GM19240 (cell line): ENCODE measurements at regions not wholly inside any gene's neighbourhood (a gene's known extent, or its start where the extent isn't known, plus 50 kb on each side); places are given as distances from the start of the nearest gene placed in this dataset.

Experiments
- DNase-seq: peaks from one replicate; pipeline ENCODE4 v3.0.0; 2011; ENCODE audit warnings: low spot score; ENCODE audit not compliant: insufficient read length

- no peak for DNase-seq
Observed at GRCh38 chr7:7048213-7048612, 134.1 kb upstream of the C1GALT1 start.

DNA sequence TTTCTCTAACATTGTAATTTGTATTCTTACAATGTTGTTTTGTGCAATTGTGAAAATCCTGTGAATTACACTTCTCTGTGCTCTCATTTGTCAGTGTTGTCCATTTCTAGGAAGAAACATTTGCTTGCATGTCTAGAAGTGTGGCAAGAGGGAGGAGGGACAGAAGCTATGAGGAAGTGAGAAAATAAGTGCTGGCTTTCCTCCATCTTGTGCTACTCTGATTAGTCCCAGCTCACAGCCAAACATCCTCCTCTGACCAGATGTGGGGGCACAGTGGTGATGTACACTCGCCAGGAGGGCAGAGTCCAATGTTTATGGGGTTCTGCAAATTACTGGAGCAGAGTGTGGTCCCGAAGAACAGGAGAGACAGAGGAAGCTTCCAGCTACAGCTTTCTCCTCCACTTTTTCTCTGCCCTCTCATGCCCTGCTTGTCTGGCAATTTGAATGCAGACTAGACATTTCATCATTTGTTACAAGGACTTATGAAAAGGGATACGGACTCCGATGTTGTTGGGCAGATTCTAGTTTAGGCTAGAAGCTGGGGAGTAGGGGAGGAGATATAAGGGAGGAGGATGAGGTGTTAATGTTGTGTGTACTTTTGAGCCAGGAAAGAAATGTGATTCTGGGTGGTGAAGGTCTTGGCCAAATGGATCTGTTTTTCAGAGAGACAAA is 131.0 kb upstream of the C1GALT1 start:
- no peak for DNase-seq

DNA sequence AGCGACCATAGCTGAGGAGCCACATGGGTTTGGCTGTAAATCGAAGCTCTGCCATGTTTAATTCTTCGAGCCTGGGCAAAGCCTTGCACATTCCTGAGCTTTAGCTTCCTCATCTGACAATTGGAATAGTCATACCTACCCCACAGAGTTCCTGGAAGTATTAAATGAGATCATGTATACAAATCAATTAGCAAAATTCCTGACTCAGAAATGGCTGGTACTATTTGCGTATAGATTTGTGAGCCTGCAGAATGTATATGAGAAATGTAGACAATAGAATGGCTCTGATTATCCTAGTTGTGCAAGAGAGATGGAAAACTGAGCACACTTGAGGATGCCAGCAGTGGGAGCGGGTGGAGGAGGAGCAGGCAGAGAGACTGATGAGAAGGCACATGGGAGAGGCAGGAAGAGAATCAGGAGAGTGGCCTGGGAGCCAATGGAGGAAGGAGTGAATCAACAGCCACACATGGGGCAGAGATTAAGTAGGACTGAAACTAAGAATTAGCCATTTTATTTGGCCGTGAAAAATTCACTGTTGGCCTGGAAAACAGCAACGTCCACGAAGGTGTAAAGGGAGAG is 128.0 kb upstream of the C1GALT1 start:
- no peak for DNase-seq

- DNase-seq: no peak
Observed at GRCh38 chr7:7060828-7061599, 121.3 kb upstream of the C1GALT1 start.

DNA sequence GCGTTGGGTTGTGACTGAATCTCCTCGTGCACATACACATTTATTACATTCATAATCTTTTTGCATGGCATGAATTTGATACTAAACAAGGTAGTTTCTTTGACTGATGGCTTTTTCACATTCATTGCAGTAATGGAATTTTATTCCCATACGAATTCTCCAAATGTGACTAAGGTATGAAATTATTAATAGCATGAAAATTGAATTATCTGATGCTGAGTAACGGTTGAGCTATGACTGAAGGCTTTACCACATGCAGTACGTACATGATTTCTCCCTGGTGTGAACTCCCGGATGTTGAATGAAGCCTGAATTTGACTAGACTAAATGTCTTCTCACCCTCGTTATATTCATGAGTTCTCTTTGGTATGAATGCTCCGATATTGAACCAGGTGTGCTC is 104.4 kb upstream of the C1GALT1 start:
- no peak for DNase-seq

DNA sequence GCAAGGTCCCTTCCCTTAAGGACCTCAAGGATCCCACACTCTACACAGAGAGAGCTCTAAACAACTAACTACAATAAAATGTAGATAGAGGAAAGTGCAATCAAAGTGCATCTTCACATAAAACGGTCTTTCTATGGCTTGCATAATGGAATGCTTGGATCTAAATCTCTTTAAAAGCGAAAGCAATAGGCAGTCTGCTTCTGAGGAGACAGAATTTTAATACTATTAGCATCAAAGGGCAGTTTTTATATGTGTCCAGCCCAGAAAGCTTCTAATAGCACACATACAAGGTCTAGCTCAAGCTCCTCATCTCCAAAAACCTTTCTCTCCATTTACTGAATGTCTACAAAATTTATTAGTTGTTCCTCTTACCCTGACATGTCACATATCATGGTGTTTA is 101.5 kb upstream of the C1GALT1 start:
- no peak for DNase-seq

DNA sequence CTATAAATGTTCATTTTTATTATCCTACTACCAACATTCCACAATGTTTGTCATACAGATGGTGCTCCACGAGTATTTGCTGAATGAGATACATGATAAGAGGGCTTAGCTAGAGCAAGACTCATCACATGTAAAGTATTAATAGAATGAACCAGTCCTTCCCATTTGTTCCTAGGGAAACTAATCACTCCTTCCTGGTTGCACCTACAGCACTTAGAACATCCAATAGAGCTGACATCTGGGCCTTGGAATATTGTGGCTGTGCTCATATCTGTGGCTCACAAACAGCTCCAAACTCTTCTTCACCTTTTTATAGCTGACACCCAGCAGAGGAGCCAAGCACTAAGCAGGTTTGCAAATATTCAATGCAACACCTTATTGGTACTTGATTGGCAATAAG is 91.9 kb upstream of the C1GALT1 start:
- no peak for DNase-seq

DNA sequence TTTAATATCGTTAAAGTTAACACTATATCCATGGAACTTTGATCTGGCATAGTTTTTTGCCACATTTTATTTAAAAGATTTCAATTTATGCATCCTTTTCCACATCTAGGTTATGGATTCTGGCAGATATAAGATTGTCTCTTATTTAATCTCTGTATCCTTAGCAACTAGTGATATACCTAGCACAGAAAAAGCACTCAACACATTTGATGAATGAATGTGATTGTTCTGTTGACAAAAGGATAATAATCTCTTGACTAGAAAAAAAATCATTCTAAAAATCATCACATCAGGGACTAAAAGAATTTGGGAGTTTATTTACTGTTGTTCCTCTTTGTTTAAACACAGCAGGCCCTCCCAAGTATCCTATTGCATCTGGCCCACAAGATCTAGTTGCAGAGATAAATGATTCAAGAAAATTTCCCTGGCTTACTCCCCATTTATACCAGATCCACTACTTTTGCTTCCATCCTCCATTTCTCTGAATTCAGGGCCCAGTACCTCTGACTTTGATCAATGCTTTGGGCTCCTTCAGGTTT is 84.0 kb upstream of the C1GALT1 start:
- DNase-seq: no peak

DNA sequence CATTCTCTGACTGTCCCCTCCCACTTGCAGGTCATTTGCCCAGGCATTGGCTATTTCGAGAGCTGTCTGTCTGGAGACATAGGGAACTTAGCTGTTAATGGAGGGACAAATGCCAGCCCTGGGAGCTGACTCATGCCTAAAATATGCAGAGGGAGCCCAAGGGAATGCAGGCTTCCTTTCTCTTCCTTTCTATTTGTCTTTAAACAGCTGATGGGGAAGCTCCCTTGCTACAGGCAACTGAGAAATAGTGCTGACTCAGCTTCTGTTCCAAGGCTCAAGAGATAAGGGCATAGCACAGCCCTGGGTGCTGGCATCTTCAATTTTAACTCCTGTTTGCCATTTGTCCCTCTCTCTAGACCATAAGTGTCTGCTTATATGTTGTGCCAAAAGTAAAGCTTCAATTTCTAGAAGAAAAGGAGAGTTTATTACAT is 82.7 kb upstream of the C1GALT1 start:
- DNase-seq: no peak

DNA sequence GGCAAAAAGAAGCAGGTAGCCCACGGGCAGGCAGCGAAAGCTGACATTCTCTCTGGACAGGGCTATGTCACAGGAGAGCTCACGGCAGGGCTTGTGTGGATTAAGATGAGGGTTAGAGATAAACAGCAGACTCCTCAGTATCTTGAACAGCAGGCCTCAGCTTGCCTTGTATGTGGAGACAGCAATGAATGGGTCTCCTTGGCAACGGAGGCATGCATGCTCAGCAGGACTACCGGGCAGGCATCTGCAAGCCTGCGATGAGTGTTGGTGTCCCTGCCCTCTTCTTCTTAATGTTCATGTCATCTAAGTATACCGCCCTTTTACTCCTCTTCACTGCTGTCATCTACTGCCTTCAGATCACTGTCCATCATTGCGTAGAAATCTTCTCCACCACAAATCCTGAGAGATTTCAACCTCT is 81.9 kb upstream of the C1GALT1 start:
- DNase-seq: no peak

- no peak for DNase-seq
Observed at GRCh38 chr7:7102906-7103305, 79.4 kb upstream of the C1GALT1 start.

GRCh38 chr7:7103343-7104313 is 78.7 kb upstream of the C1GALT1 start:
- peak; percentile 13 for DNase-seq

DNA sequence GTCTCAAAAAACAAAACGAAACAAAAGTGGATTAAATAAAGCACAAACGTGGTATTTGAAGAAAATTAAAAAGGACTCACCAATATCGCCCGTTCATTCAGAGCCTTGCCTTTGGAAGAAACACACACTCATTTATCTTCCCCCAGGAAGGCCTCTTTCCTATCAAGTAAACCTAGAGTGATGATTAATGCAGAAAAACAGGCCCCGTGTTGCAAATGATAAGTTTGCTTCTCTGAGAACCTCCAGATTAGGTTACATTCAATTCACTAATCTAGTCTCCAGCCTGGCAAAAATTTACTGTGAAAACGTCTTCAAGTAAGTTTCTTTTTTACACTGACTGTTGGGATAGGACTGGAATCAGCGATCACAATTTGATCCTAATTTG is 78.0 kb upstream of the C1GALT1 start:
- DNase-seq: no peak

DNA sequence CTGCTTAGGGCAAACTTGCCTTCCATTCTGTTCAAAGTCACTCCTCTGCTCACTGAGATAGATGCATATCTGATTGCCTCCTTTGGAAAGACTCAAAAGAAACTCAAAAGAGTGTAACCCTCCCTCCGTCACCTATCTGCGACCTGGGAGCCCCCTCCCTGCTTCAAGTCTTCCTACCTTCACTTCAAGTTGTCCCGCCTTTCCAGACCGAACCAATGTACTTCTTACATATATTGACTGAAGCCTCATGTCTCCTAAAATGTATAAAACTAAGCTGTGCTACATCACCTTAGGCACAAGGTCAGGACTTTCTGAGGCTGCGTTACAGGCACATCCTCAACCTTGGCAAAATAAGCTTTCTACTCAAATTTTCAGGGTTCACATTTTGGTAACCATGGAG is 77.4 kb upstream of the C1GALT1 start:
- DNase-seq: no peak

DNA sequence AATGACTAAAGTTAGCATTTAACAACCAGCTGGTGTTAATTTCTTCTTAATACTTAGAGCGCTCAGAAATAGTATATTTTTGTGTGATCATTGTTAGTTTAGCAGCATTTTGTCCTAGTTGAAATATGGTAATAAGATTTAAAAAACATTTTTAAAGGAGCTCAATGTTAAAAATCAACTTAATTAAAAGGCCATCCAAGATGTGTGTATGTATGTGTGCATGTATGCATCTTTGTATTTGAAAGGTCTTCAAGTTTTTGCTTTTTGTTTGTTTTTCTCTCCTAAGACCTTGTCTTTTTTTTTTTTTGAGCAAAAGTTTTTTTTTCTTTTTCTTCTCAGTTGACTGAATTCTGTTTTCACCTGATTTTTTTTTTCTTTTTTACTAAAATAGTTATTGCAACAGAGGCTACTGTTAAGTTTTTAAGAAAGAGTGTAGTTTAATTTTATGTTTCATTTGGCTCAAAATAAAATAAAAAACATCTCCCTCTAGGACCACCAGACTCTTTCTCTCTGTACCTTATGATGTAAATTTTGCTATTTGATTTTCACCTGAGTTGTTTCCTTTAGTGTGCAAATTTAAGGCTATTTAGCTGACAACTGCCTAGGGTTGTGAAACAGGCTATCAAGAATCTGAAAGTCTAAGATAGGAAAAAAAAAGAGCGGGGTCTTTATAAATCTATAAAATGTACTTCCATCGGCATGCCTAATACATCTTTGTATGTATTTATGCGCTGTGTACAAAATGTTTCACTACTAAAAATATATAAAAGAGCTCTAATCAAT is 76.4 kb upstream of the C1GALT1 start:
- DNase-seq: no peak

GRCh38 chr7:7108931-7109330 is 73.4 kb upstream of the C1GALT1 start:
- DNase-seq: no peak

- DNase-seq: no peak
Observed at GRCh38 chr7:7109934-7110333, 72.4 kb upstream of the C1GALT1 start.

- no peak for DNase-seq
Observed at GRCh38 chr7:7110706-7111105, 71.6 kb upstream of the C1GALT1 start.

DNA sequence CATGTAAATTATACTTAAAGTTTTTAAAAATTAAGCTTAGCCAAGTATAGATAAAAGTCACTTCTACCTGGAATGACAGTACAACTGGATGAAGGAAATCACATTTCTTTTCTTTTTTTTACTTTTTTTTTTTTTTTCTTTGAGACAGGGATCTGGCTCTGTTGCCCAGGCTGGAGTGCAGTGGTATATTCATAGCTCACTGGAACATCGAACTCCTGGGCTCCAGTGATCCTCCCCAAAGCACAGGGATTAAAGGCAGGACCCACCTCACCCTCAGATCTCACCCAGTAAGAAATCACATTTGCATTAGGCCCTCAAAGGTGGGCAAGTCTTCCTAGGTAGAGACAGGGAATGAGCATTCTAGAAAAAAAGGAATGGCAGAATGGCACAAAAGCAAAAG is 69.5 kb upstream of the C1GALT1 start:
- DNase-seq: no peak

- DNase-seq: no peak
Observed at GRCh38 chr7:7114575-7115291, 67.6 kb upstream of the C1GALT1 start.
